ENCODE measurements at regions not wholly inside any gene's neighbourhood (a gene's known extent, or its start where the extent isn't known, plus 50 kb on each side); places are given as distances from the start of the nearest gene placed in this dataset.
"Not testable (repeated sequence)": the region's sequence is repeated elsewhere in the genome, so short reads cannot be mapped to it uniquely, and the experiment has no call there.

GRCh38 chr15:81723113-81723651 is 322.6 kb downstream of the MEX3B start:
- DNase-seq (ENCODE audit: low read depth): no peak

GRCh38 chr15:81716468-81716867 is 329.4 kb downstream of the MEX3B start:
- not testable (repeated sequence) for DNase-seq (ENCODE audit: low read depth)

GRCh38 chr15:81710328-81710727 is 335.5 kb downstream of the MEX3B start:
- no peak for DNase-seq (ENCODE audit: low read depth)

GRCh38 chr15:81706816-81707346 is 332.9 kb upstream of the TMC3 start:
- not testable (repeated sequence) for DNase-seq (ENCODE audit: low read depth)

GRCh38 chr15:81705727-81706126 is 331.7 kb upstream of the TMC3 start:
- DNase-seq (ENCODE audit: low read depth): not testable (repeated sequence)

- DNase-seq (ENCODE audit: low read depth): no peak
Measured at GRCh38 chr15:81686021-81686420, 312.0 kb upstream of the TMC3 start.

GRCh38 chr15:81685237-81685636 is 311.2 kb upstream of the TMC3 start:
- DNase-seq (ENCODE audit: low read depth): no peak

GRCh38 chr15:81680829-81681228 is 306.8 kb upstream of the TMC3 start:
- no peak for DNase-seq (ENCODE audit: low read depth)

GRCh38 chr15:81666839-81667238 is 292.8 kb upstream of the TMC3 start:
- DNase-seq (ENCODE audit: low read depth): no peak

- no peak for DNase-seq (ENCODE audit: low read depth)
Measured at GRCh38 chr15:81660976-81661375, 287.0 kb upstream of the TMC3 start.

- DNase-seq (ENCODE audit: low read depth): no peak
Measured at GRCh38 chr15:81653259-81653658, 279.2 kb upstream of the TMC3 start.

- no peak for DNase-seq (ENCODE audit: low read depth)
Measured at GRCh38 chr15:81645470-81645869, 271.5 kb upstream of the TMC3 start.

GRCh38 chr15:81643771-81644170 is 269.8 kb upstream of the TMC3 start:
- no peak for DNase-seq (ENCODE audit: low read depth)

GRCh38 chr15:81642451-81642990 is 268.5 kb upstream of the TMC3 start:
- no peak for DNase-seq (ENCODE audit: low read depth)

- DNase-seq (ENCODE audit: low read depth): not testable (repeated sequence)
Measured at GRCh38 chr15:81636064-81636463, 262.1 kb upstream of the TMC3 start.

GRCh38 chr15:81633889-81634288 is 259.9 kb upstream of the TMC3 start:
- no peak for DNase-seq (ENCODE audit: low read depth)

- DNase-seq (ENCODE audit: low read depth): no peak
Measured at GRCh38 chr15:81625896-81626295, 251.9 kb upstream of the TMC3 start.

GRCh38 chr15:81619002-81619401 is 245.0 kb upstream of the TMC3 start:
- DNase-seq (ENCODE audit: low read depth): no peak

GRCh38 chr15:81612631-81613030 is 238.6 kb upstream of the TMC3 start:
- no peak for DNase-seq (ENCODE audit: low read depth)

GRCh38 chr15:81611679-81612078 is 237.7 kb upstream of the TMC3 start:
- no peak for DNase-seq (ENCODE audit: low read depth)

- DNase-seq (ENCODE audit: low read depth): no peak
Measured at GRCh38 chr15:81608309-81608829, 234.4 kb upstream of the TMC3 start.

GRCh38 chr15:81604713-81605112 is 230.7 kb upstream of the TMC3 start:
- DNase-seq (ENCODE audit: low read depth): no peak

- no peak for DNase-seq (ENCODE audit: low read depth)
Measured at GRCh38 chr15:81596159-81596865, 222.3 kb upstream of the TMC3 start.
